GM12892 (cell line): ENCODE measurements at regions not wholly inside any gene's neighbourhood (a gene's known extent, or its start where the extent isn't known, plus 50 kb on each side); places are given as distances from the start of the nearest gene placed in this dataset.

Source experiments
- POLR2A ChIP-seq: IDR thresholded peaks from 2 replicates; pipeline ENCODE4 v1.6.1; 2011; ENCODE audit warnings: low read depth, low read length, control low read depth
- POLR2AphosphoS5 ChIP-seq: IDR thresholded peaks from 2 replicates; pipeline ENCODE4 v1.6.1; 2011; ENCODE audit warnings: low read depth, low read length, control low read depth
- TAF1 ChIP-seq: IDR thresholded peaks from 2 replicates; pipeline ENCODE4 v1.6.1; 2011; ENCODE audit warnings: low read depth, mild to moderate bottlenecking, control low read depth, low read length, borderline replicate concordance

- TF ChIP-seq POLR2A (no peak), POLR2AphosphoS5 (no peak), TAF1 (no peak)
These were observed 123.7 kb downstream of the SOX9 start for GRCh38 chr17:72244494-72244893.
